ENCODE measurements at regions not wholly inside any gene's neighbourhood (a gene's known extent, or its start where the extent isn't known, plus 50 kb on each side); places are given as distances from the start of the nearest gene placed in this dataset.

- 72 to 77% methylated on average over 5 of the region's 5 CpGs for whole genome bisulfite sequencing, 2 donors
- no peak for TF ChIP-seq CTCF (IDR thresholded peaks at IDR 0.05)
- TF ChIP-seq POLR2A (IDR thresholded peaks at IDR 0.05): no peak
- H3K27me3 ChIP-seq: no peaks in the 10 kb centered on the region
- no peak overlapping the region for H3K4me3 ChIP-seq
- intact Hi-C loops (cut with DNase I): no loop called here
- no peaks in the 10 kb centered on the region for H3K4me1 ChIP-seq
- no peaks in the 10 kb centered on the region for H3K36me3 ChIP-seq (replicated peaks in 1 of 2; ENCODE audit: insufficient read depth in 1 of 2, low read depth in 2 of 2)
- no peaks in the 10 kb centered on the region for H3K9me3 ChIP-seq
- DNase-seq (no peak), ATAC-seq (no peak)
- H3K27ac ChIP-seq: no peak overlapping the region
These were observed 431.8 kb downstream of the SOCS6 start for GRCh38 chr18:70720607-70721006.

- ATAC-seq: no peak
- no peaks in the 10 kb centered on the region for H3K36me3 ChIP-seq (replicated peaks in 1 of 2; ENCODE audit: insufficient read depth in 1 of 2, low read depth in 2 of 2)
These were observed 420.9 kb downstream of the SOCS6 start for GRCh38 chr18:70709720-70710119.

GRCh38 chr18:70709144-70709543, 420.3 kb downstream of the SOCS6 start:
- Histone ChIP-seq H3K9me3 (no peaks in the 10 kb centered on the region), H3K27ac (no peak overlapping the region), H3K4me1 (no peaks in the 10 kb centered on the region), H3K36me3 (replicated peaks in 1 of 2; ENCODE audit: insufficient read depth in 1 of 2, low read depth in 2 of 2) (no peaks in the 10 kb centered on the region), H3K27me3 (no peaks in the 10 kb centered on the region), H3K4me3 (no peak overlapping the region)
- TF ChIP-seq CTCF (IDR thresholded peaks at IDR 0.05) (no peak), POLR2A (IDR thresholded peaks at IDR 0.05) (no peak)
- ATAC-seq (no peak), DNase-seq (no peak)
- 27 to 44% methylated on average over 4 of the region's 4 CpGs for WGBS, 2 donors
- intact Hi-C loops (cut with DNase I): no loop called here

More at GRCh38 chr18:70709720-70710119, 420.9 kb downstream of the SOCS6 start:
- Histone ChIP-seq H3K4me3 (no peak overlapping the region), H3K27me3 (no peaks in the 10 kb centered on the region), H3K9me3 (no peaks in the 10 kb centered on the region), H3K4me1 (no peaks in the 10 kb centered on the region), H3K27ac (no peak overlapping the region)
- WGBS, 2 donors: 68 to 79% methylated on average over 3 of the region's 3 CpGs
- no peak for TF ChIP-seq CTCF (IDR thresholded peaks at IDR 0.05)
- TF ChIP-seq POLR2A (IDR thresholded peaks at IDR 0.05): no peak
- DNase-seq: no peak
- intact Hi-C loops (cut with DNase I): no loop called here

GRCh38 chr18:70705831-70706416, 417.1 kb downstream of the SOCS6 start:
- TF ChIP-seq CTCF (IDR thresholded peaks at IDR 0.05) (no peak), POLR2A (IDR thresholded peaks at IDR 0.05) (no peak)
- H3K36me3 ChIP-seq (replicated peaks in 1 of 2; ENCODE audit: insufficient read depth in 1 of 2, low read depth in 2 of 2): no peaks in the 10 kb centered on the region
- H3K4me3 ChIP-seq: no peak overlapping the region
- H3K4me1 ChIP-seq: no peaks in the 10 kb centered on the region
- no peaks in the 10 kb centered on the region for H3K9me3 ChIP-seq
- ATAC-seq (no peak), DNase-seq (no peak)
- no peaks in the 10 kb centered on the region for H3K27me3 ChIP-seq
- intact Hi-C loops (cut with DNase I): no loop called here
- WGBS, 2 donors: 42 to 55% methylated on average over 3 of the region's 3 CpGs
- no peak overlapping the region for H3K27ac ChIP-seq

- Histone ChIP-seq H3K27ac (no peak overlapping the region), H3K36me3 (replicated peaks in 1 of 2; ENCODE audit: insufficient read depth in 1 of 2, low read depth in 2 of 2) (no peaks in the 10 kb centered on the region), H3K27me3 (no peaks in the 10 kb centered on the region), H3K9me3 (no peaks in the 10 kb centered on the region), H3K4me3 (no peak overlapping the region), H3K4me1 (no peaks in the 10 kb centered on the region)
- no peak for TF ChIP-seq POLR2A (IDR thresholded peaks at IDR 0.05)
- TF ChIP-seq CTCF (IDR thresholded peaks at IDR 0.05): no peak
- no peak for ATAC-seq
- intact Hi-C loops (cut with DNase I): no loop called here
- DNase-seq: no peak
These were observed 411.7 kb downstream of the SOCS6 start for GRCh38 chr18:70700496-70700895.
